ENCODE measurements at regions not wholly inside any gene's neighbourhood (a gene's known extent, or its start where the extent isn't known, plus 50 kb on each side); places are given as distances from the start of the nearest gene placed in this dataset.

DNA sequence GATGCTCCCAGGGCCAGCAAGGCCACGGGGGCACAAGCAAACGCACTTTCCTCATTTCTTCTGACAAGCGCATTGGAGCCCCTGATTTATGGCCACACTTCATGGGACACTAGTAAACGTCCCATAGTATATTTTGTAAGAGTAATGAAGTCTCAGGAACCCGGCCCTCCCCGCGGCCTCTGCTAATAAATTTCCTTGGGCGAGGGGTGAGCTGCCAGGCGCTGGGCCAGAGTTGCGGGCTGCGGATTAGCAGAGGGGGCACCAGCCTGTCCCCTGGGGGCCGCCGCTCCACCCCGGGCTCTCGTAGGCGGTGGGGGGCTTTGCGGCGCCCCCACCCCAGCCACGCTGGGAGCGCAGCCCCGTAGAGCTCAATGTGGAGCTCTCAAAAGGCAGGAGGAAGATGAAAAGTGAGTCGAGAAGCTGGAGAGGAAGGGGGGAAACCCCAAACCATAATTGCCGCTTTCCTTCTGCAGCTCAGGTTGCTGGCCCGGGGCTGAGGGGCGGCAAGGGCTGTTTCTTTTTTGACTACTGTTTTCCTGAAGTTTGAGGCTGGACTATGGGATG, 173.6 kb downstream of the CDC5L start:
- DNase-seq, result no peak

DNA sequence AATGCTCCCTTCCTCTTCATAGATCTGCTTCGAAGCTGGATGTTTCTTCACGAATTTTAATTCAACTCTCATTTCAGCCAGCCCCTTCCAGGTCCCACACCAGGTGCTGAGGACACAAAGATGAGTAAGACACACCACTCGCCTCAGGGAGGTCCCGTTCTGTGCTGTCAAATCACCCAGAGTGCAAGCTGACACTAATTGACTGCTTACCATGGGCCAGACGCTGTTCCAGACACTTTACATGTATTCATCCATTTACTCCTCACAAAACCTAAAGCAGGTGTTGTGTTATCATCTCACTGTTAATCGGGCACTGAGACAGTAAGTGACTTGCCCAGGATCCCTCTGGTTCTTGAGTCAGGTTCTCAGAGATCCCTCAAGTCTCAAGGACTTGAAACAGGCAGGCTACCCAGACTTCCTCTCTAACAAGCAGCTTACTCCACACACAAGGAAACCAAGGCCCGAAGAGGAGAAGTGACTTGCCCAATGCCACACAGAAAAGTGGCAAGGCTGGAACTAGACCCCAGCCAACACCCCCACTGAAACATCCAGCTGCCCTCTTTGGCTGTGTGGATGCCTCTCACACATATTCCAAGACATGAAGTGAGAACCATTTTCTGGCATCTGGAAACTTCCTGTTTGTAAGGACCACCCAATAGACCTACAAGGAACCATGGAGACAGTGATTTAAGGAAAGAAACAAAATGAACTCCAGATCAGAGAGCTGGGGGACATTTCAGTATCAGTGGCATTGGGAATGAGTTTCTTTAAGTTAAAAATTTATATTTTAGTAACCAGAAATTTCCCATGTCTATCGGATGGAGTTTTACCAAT, 174.5 kb downstream of the CDC5L start:
- peak; percentile 19 for DNase-seq

DNA sequence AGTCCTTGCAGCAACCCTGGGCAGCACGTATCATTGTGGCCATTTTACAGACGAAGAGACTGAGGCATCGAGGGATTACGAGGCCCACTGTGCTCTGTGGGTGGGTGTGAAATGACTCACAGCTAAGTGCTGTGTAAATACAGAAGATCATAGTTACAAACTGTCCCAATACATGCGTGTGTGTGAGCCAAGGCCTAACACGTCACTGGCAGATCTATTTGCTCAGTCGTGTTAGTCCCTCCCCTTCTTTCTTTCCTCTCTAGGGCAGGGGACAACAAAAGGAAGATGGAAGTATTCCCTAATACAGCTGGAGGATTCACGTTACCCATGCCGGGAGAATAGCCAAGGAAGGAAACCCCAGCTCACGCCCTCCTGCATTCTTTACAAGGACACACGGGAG, 175.9 kb downstream of the CDC5L start:
- DNase-seq, result no peak

GRCh38 chr6:44564906-44565524, 177.5 kb downstream of the CDC5L start:
- DNase-seq, result no peak

DNA sequence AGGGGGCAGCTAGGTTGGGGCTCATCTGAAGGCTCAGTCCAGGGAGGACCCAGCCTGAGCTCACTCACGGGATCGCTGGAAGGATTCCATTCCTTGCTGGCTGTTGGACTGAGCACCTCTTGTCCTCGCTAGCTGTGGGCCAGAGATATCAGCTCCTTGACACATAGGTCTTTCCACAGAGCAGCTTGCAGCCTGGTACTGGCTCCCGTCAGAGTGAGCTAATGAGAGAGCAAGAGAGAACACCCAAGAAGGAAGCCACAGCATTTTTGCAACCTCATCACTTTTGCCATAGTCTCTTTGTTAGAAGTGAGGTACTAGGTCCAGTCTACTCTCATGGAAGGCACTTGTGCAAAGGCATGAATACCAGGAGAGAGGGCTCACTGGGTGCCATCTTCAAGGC, 179.9 kb downstream of the CDC5L start:
- peak; percentile 15 for DNase-seq

- DNase-seq, result no peak
Measured at GRCh38 chr6:44569131-44569530, 181.6 kb downstream of the CDC5L start.

DNA sequence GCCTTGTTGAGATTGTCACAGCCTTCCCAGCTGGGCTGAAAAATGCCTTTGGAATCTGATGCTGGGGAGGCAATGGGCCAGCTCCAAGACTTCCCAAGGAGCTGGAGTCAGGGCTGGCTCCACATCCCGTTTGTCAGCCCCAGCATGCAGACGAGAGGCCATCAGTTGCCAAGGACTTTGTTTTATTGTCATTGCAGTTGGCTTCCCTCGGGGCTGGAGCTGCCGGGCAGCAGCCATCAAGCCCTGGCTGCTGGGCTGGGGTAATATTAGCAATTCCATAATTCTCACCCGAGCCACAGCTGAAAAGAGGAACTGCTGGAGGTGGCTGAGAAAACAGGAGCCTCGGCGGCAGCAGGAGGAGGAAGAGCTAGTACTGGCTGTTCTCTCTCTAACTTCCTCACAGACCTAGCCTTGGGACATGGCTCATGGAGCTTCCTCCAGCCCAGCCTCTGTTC, 182.5 kb downstream of the CDC5L start:
- peak; percentile 73 for DNase-seq

- DNase-seq, result no peak
Measured at GRCh38 chr6:44571510-44571909, 184.0 kb downstream of the CDC5L start.

DNA sequence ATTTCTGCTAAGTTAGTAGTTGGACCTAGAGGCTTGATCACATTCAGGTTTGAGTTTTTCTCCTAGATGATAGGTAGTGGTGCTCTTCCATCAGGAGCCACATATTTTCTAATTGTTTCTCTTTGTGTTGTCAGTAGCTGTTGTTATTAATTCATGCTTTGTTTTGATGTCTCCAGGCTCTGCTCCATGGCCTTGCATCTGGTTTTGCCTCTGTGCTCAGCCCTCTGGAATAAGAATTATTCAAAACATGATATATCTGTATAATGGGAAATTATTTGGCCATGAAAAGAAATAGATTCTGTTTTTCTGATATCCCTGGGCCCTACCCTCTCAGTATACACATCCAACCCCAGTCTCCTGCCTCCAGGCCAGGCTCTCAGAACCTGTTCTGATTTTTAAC, 184.8 kb downstream of the CDC5L start:
- DNase-seq, result no peak

GRCh38 chr6:44575644-44576043, 188.1 kb downstream of the CDC5L start:
- no peak for DNase-seq

GRCh38 chr6:44576132-44576631, 188.7 kb downstream of the CDC5L start:
- DNase-seq, result no peak

DNA sequence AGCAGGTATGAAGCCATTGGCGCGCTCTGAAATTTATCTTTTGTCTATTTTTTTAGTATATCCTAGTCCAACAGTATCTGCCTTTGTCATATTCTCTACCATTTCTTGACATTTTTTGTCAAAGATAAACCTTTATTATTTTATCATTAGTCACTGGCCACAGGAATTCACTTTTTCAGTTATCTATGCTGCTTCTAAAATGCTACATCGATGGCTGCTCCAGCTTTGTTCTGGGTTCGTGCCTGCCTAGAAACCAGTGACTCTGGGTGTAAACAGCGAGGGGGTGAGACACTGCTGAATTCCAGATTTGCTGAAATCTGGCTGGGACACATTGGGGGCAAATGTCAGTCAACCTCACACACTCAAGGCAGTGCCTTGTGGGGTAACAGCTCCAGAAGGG, 193.4 kb downstream of the CDC5L start:
- DNase-seq, result no peak

DNA sequence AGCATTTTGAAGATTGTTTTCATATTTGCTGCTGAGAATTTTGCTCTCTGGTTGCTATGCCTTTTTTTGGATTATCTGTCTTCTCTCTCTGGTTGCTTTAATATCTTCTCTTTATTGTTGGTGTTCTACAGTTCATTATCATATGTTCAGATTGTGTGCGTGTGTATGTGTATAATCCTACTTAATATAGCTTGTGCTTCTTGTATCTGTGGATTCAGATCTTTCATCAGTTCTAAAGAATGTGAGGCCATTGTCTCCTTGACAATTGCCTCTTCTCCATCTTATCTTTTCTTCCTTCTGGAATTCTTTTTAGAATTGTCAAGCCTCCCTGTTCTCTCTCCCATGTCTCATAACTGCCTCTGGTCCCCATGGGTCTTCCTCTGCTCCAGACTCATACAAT, 195.4 kb downstream of the CDC5L start:
- no peak for DNase-seq

- DNase-seq, result no peak
Measured at GRCh38 chr6:44590471-44590870, 203.0 kb downstream of the CDC5L start.

DNA sequence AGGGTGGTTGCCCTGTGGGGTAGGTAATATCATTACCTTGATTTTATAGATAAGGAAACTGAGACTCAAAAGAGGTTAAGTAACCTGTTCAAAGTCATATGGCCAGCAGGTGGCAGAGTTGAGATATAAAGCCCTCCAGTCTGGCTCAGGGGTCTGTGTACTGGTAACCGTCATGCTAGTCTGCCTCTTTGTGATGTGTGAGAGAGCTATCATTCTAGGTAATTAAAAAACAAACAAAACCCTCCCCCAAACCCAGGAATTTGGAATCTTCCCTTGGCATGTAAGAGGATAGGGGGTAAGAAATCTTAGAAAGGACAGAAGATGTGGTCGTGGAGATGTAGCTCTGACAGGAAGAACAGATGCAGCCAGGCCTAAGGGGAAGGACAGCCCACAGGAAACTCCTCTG, 206.0 kb downstream of the CDC5L start:
- peak; percentile 61 for DNase-seq

DNA sequence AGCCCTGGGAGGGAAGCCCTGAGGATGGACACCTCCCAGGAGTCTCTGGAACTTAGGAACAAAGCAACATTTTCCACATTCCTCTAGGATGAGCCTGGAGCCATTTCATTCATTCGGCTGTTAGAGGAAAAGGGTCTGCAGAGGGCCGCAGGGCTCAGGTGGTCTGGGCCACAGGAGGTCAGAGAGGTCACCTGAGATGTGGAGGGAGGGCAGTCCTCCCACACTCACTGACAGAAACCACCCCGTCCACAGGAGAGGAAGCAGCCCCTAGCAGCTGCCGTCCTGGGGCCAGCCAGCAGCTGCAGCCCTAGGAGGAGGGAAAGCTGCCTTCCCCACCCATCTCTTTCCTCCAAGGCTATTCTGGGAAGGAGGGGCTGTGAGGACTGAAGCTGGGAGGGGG, 207.0 kb downstream of the CDC5L start:
- no peak for DNase-seq

DNA sequence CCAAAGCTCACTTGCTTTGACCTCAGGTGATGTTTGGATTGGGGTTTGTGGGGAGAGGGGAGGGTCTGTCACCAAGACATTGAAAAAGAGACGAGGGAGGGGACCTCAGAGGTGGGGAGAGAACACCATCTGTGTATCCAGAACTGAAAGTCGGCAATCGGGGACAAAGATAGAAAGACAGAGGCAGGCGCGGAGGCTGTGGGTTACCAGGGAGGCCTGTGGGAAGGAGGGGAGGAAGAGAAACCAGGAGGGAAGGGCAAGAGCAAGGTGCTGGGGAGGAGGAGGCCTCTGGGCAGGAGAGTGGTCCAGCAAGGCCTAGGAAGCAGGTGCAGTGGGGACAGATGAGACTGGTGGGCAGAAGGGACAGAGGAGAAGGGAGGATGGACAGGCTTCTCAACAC, 211.2 kb downstream of the CDC5L start:
- no peak for DNase-seq

- DNase-seq, result no peak
Measured at GRCh38 chr6:44599672-44600071, 212.2 kb downstream of the CDC5L start.

DNA sequence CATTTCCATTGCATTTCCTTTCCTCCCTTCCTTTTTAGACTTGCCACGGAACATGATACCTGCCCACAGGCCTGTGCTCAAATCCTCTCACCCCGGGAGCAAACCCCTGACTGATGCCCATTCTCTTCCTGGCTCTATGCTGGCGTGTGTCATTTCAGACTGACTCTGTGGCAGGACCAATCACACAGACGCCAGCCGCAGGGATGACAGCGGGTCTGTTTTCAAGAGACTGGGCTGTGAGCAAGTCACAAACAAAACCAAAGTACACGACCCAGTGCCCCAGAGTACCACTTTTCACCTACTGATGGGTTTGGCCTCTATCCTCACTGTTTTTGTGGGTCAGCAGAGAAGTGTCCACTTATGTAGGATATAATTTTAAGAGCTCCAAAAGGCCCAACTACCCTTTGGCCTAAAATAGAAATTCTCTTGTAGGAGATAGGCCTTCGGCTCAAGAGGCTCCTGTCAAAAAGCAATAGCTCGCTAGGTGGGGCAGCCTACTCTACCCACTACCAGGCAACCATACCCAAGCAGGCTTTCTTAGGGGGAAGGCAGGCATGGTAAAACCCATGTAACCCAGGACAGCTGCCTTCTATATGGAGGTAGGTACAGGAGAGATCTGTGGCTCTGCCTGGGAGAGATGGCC, 215.7 kb downstream of the CDC5L start:
- DNase-seq, result no peak

DNA sequence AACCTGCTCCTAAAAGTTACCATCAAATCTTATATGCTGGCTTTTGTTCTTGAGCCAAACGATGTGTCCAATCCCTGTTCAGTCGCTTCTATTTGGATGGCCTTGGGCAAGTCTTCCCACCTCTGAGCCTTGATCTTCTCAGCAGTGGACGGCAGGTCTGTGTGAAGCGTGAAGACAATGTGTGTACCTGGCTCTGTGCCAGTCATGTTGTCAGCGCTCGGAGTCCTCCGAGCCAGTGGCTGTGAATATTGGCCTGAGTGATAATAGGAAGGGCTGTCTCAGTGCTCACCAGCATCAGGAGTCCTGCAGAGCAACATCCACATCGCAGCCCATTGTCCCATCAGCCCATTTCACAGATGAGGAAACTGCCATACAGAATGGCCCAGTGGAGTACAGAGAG, 219.0 kb downstream of the CDC5L start:
- DNase-seq, result no peak

DNA sequence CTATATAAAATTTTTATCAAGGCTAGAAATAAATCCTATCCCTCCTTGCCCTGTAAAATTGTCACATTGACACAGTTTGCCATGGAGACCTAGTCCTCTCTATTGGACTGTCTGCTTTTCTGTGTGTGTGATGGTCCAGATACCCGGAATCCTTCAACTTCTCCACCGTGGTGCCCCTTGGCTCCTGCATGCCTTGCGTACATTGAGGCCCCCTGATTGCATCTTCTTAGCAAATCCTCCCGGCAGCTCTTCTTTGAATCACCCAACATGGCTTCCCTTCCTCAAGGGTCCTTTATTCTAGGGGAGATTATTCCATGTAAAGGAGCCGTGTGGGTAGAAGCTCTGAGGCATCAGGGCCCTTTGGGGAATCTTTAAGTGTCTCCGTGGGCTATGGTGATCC, 219.5 kb downstream of the CDC5L start:
- no peak for DNase-seq

DNA sequence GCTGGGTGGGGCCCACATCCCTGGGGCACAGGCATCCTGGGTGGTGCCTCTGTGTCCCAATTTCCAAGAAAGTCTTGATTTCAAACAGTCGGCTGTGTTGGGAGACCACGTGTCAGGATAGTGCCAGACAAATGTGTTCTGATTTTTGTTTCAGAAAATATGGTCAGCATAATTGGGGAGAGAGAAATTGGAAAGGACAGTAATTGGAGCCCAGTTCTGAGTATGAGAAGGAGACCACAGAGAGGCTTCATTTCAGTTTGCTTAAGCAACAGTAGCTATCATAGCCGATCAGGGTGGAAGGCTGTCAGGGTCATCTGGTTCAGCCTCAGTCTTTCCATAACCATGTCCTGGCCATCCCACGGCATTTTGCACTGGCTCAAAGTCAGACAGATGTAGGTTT, 220.7 kb downstream of the CDC5L start:
- DNase-seq, result no peak

GRCh38 chr6:44609051-44609612, 221.6 kb downstream of the CDC5L start:
- DNase-seq, result no peak
